Psoas muscle (tissue), 7 donors: ENCODE measurements at regions not wholly inside any gene's neighbourhood (a gene's known extent, or its start where the extent isn't known, plus 50 kb on each side); places are given as distances from the start of the nearest gene placed in this dataset.

Source experiments
- ATAC-seq, 4 donors: fragments of 200-7000 bp; cut with Tn5 transposase; one replicate each; pipeline ENCODE4 v1.9.1; 2020; ENCODE audit warnings: moderate library complexity in 3 of 4, mild to moderate bottlenecking in 2 of 4
- DNase-seq, 2 donors: peaks; one replicate each; pipeline ENCODE4 v3.0.0-alpha.2; 2020
- H3K27ac ChIP-seq: fragments of 200-600 bp; one replicate; pipeline ENCODE4 v1.8.0; 2022
- H3K27me3 ChIP-seq, 3 donors: fragments of 200-600 bp in 1 of 3; one replicate each; pipeline versions ENCODE4 v1.6.1 to v1.8.0; 2013 to 2022; ENCODE audit warnings: low read length in 2 of 3, mild to moderate bottlenecking in 2 of 3, moderate library complexity in 1 of 3; ENCODE audit not compliant: insufficient read depth in 3 of 3
- H3K36me3 ChIP-seq, 2 donors: fragments of 200-600 bp in 1 of 2; one replicate each; pipeline versions ENCODE4 v1.6.1 to v1.8.0; 2013 to 2022; ENCODE audit warnings: low read depth in 1 of 2, mild to moderate bottlenecking in 1 of 2, moderate library complexity in 1 of 2; ENCODE audit not compliant: insufficient read depth in 1 of 2
- H3K4me1 ChIP-seq: fragments of 200-600 bp; one replicate; pipeline ENCODE4 v1.8.0; 2022
- H3K4me3 ChIP-seq: fragments of 200-600 bp; one replicate; pipeline ENCODE4 v1.8.0; 2022; ENCODE audit warnings: mild to moderate bottlenecking
- H3K9me3 ChIP-seq: fragments of 200-600 bp; one replicate; pipeline ENCODE4 v1.8.0; 2022
- CTCF ChIP-seq: fragments of 200-600 bp; IDR thresholded peaks from one replicate; pipeline ENCODE4 v1.8.0; 2022; ENCODE audit warnings: antibody characterized with exemption
- WGBS, 3 donors: extraction: QIAGEN DNeasy Blood & Tissue Kit; methylation state at CpG; one replicate each; pipeline versions ENCODE4 v1.1.6 to v1.1.7; 2013; 5-methylcytosine and 5-hydroxymethylcytosine counted together
- intact Hi-C, 2 donors: fragments of 100-400 bp; cut with DNase I; formaldehyde crosslinking; loops; one replicate each; pipeline versions ENCODE4 v1.11.0 to v1.14.2; 2022
- donor health status: healthy with polysubstance abuse.
- donor health status: DM: no; HTN: no; CAD: no; lungs with moderate emphysema.
- donor health status: Bipolar disorder and iron deficiency.
- donor health status: healthy.
- donor health status: DM: yes; HTN: yes; CAD: no.
- donor health status: DM: no; HTN: no; CAD: no.
- donor health status: DM: yes; HTN: yes; CAD: no.

- WGBS, 3 donors: 33 to 49% (median 44%) methylated on average over 3 of the region's 3 CpGs
- H3K4me1 ChIP-seq: no peaks in the 10 kb centered on the region
- no peak for DNase-seq
- H3K27me3 ChIP-seq: no peaks in the 10 kb centered on the region
- no peak overlapping the region for H3K27ac ChIP-seq
- no peak for ATAC-seq
- no peak overlapping the region for H3K4me3 ChIP-seq
- TF ChIP-seq CTCF: no peak
- intact Hi-C loops: no loop called here
- no peaks in the 10 kb centered on the region for H3K9me3 ChIP-seq
- no peaks in the 10 kb centered on the region for H3K36me3 ChIP-seq
Observed at GRCh38 chr16:65950211-65950610, 416.3 kb upstream of the CDH5 start.

DNA sequence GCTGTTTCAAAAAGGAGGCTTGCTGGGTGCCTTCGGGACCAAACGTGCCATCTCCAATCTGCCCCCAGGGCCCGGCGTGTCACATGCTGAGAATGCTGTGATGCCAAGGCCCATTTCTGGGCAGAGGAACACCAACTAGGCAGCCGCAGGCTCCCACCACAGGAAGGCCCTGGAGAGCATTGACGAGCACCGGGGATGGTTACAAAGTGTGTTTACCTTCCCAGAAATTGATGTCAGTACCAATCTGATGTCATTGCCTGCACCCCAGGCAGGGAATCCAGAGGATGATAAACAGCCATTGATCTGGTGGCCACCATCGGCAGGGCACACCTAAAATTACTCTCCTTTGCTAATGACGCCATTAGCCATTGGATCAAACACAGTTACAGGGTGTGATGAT is 418.1 kb upstream of the CDH5 start:
- intact Hi-C loops: no loop called here
- no peak for DNase-seq
- Histone ChIP-seq H3K4me3 (no peak overlapping the region), H3K36me3 (no peaks in the 10 kb centered on the region), H3K4me1 (no peaks in the 10 kb centered on the region), H3K27ac (no peak overlapping the region), H3K27me3 (no peaks in the 10 kb centered on the region), H3K9me3 (no peaks in the 10 kb centered on the region)
- 91 to 92% (median 91%) methylated on average over 9 of the region's 9 CpGs for WGBS, 3 donors
- no peak for ATAC-seq
- TF ChIP-seq CTCF: no peak

DNA sequence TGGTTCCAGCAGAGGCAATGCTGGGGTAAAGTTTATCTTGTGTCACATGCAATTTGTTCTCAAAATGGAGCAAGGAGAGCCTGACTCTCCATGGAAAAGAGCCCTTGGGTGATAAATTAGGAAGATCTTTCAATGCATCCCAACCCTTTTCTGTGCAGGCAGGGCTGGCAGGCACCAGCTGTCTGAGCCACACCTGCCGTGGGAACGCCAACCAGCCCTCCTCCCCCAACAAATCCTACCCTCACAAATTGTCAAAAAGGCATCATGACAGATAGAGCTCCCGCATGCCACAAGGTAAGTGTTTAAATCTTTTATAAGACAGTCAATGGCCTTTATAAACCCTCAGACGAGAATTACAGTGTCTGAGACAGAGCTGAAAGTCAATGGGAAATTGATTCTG is 418.5 kb upstream of the CDH5 start:
- H3K4me3 ChIP-seq: no peak overlapping the region
- no peak for DNase-seq
- ATAC-seq: no peak
- no peaks in the 10 kb centered on the region for H3K36me3 ChIP-seq
- H3K27ac ChIP-seq: no peak overlapping the region
- no peaks in the 10 kb centered on the region for H3K4me1 ChIP-seq
- no peak for TF ChIP-seq CTCF
- intact Hi-C loops: no loop called here
- no peaks in the 10 kb centered on the region for H3K9me3 ChIP-seq
- no peaks in the 10 kb centered on the region for H3K27me3 ChIP-seq
- WGBS, 3 donors: 52 to 81% (median 71%) methylated on average over 4 of the region's 4 CpGs

DNA sequence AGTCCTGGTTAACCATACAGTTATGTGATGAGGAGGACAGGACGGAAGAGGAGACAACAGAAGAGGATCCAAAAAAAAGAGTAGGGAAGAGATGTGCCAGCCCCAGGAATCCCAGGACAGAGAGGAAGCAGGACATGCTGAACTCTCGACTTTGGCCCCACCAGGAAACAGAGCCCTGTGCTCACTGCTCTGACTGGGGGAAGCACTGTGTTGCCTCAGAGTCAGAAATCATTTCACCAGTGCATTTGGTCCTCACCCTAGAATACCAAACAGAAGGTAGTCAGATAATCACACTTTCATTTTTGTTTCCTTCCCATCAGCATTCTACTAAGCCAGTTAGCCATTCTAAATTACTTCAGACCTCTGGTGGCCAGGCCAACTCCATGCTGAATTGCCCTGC is 421.0 kb upstream of the CDH5 start:
- intact Hi-C loops: no loop called here
- no peak for TF ChIP-seq CTCF
- WGBS, 3 donors: 63 to 80% (median 74%) methylated on average over 2 of the region's 2 CpGs
- Histone ChIP-seq H3K36me3 (no peaks in the 10 kb centered on the region), H3K27ac (no peak overlapping the region), H3K4me1 (no peaks in the 10 kb centered on the region), H3K9me3 (no peaks in the 10 kb centered on the region), H3K4me3 (no peak overlapping the region), H3K27me3 (no peaks in the 10 kb centered on the region)
- DNase-seq (no peak), ATAC-seq (no peak)

DNA sequence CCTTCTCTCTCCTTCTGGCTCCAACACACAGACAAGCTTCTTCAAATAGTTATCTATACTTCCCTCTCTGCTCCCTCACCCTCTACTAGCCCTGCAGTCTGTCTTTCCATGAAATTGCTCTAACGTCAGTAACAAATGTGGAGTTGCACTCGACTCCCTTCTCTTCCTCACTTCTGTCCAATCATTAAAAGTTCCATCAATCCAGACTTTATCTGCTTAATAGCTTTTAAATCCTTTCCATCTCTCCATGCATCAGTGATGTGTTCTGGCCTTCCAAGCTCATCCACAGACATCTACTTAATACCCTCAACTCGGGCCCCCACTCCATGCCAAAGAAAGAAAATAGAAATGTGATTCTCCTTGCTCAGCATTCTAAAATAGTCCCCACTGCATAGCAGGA is 422.1 kb upstream of the CDH5 start:
- TF ChIP-seq CTCF: no peak
- H3K27ac ChIP-seq: no peak overlapping the region
- no peaks in the 10 kb centered on the region for H3K36me3 ChIP-seq
- intact Hi-C loops: no loop called here
- no peaks in the 10 kb centered on the region for H3K27me3 ChIP-seq
- no peaks in the 10 kb centered on the region for H3K9me3 ChIP-seq
- 27 to 33% (median 31%) methylated on average over 3 of the region's 3 CpGs for WGBS, 3 donors
- ATAC-seq: no peak
- no peak overlapping the region for H3K4me3 ChIP-seq
- no peak for DNase-seq
- H3K4me1 ChIP-seq: no peaks in the 10 kb centered on the region
